Panc1 (cell line): ENCODE measurements at regions not wholly inside any gene's neighbourhood (a gene's known extent, or its start where the extent isn't known, plus 50 kb on each side); places are given as distances from the start of the nearest gene placed in this dataset.

Experiments
- CTCF ChIP-seq: fragments of 450-650 bp; IDR thresholded peaks from 2 replicates; pipeline ENCODE4 v1.5.1; 2017; ENCODE audit warnings: mild to moderate bottlenecking
- POLR2AphosphoS5 ChIP-seq: IDR thresholded peaks from 2 replicates; pipeline ENCODE4 v1.6.1; 2012; ENCODE audit warnings: mild to moderate bottlenecking, low read depth, low read length, moderate library complexity
- REST ChIP-seq, 2 experiments: IDR thresholded peaks; 2 replicates each; pipeline ENCODE4 v1.6.1; 2011 to 2012; ENCODE audit warnings: low read depth in 2 of 2, control low read depth in 1 of 2, low read length in 1 of 2, mild to moderate bottlenecking in 1 of 2, moderate library complexity in 1 of 2; ENCODE audit not compliant: insufficient read depth in 1 of 2
- SIN3A ChIP-seq: IDR thresholded peaks from 2 replicates; pipeline ENCODE4 v1.6.1; 2012; ENCODE audit warnings: low read depth, mild to moderate bottlenecking, low read length, moderate library complexity, borderline replicate concordance; ENCODE audit not compliant: insufficient read depth
- TCF7L2 ChIP-seq: IDR thresholded peaks from 2 replicates; pipeline ENCODE4 v1.6.1; 2011; ENCODE audit warnings: mild to moderate bottlenecking, low read depth, low read length, inconsistent platforms

- TF ChIP-seq CTCF (no peak), POLR2AphosphoS5 (no peak), TCF7L2 (no peak), REST (IDR thresholded peaks at IDR 0.05; ENCODE audit: insufficient read depth in 1 of 2, low read depth in 2 of 2, low read length in 1 of 2) (no peak), SIN3A (no peak)
These were observed 310.5 kb downstream of the PRDM2 start for GRCh38 chr1:14010476-14010875.
